Renal cortex interstitium (tissue), 11 donors: ENCODE measurements at regions not wholly inside any gene's neighbourhood (a gene's known extent, or its start where the extent isn't known, plus 50 kb on each side); places are given as distances from the start of the nearest gene placed in this dataset.
A peak's percentile ranks its signal among the peaks of the same experiment; 100 is the strongest.

Experiments used
- DNase-seq, 11 donors: peaks; one replicate each; pipeline ENCODE4 v3.0.0-alpha.2; 2013; ENCODE audit warnings: low read depth in 9 of 11, low spot score in 4 of 11; ENCODE audit errors: extremely low read depth in 1 of 11

DNA sequence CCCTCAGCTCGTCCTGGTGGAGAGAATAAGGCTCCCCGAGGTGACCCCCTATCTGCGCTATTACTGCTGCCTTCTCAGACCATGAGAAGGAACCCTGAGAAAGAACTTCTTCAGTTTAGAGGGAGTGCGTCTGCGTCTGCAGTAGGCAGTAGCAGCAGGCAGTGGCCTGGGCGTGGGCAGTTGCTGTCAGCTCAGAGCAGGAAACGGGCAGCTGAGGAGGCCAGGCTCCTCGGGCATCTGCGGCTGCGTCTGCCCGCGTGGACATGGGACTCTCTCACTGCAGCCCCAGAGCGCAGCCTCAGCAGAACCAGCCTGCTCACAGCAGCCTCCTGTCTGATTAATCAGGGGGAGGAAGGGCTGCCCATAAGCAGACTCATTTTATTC, 49.8 kb upstream of the FCN1 start:
- DNase-seq: no peak

DNA sequence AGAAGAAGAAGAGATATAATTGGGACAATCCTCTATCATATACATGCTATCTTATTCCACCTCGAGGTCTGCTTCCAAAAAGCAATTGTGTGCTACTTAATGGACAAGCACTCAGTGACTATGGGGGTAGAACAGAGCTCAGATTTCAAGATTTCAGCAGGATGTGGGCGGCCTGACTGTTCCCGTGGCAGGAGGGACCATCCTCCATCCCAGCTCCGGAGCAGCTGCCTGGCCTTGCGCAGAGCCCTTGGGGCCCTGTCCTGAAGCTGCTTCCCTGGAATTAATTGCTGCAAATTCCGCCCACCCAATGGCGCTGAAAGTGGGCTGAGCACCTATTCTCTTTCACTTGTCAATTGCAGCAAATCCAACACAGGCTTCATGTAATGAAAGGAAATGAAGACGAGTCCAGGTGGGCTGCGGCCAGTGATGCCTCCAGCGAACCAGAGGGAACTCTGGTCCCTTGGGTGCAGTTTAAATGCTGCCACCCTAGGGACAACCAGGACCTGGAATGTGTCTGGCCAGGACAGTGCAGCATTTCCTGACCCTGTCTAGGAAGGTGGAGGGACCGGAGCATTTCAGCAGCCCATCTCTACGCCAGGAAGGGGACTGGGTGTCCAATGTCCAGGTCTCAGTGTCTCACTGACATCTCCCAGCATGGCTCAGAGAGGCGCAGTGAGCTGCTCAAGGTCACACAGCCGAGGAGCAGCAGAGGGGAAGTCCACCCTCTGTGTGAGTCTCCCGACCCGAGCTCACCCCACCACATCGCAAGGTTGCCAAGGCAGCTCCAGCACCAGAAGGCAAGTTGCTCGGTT, 50.5 kb upstream of the FCN1 start:
- DNase-seq: peak in 10 of 11 donors; percentile 48 to 79 (median 58)

DNA sequence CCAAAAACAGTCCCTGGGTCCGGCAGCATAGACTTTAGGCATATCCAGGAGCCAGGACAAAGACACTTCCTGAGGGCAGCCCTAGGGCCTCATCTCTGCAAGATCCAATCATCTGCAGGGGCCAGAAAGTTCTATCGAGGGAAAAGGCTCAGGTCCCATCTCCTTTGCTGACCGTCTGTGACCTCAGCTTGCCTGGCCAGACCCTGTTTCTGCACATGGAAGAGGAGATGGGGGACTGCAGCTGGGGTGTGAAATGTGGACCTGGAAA, 51.0 kb upstream of the FCN1 start:
- DNase-seq: no peak

DNA sequence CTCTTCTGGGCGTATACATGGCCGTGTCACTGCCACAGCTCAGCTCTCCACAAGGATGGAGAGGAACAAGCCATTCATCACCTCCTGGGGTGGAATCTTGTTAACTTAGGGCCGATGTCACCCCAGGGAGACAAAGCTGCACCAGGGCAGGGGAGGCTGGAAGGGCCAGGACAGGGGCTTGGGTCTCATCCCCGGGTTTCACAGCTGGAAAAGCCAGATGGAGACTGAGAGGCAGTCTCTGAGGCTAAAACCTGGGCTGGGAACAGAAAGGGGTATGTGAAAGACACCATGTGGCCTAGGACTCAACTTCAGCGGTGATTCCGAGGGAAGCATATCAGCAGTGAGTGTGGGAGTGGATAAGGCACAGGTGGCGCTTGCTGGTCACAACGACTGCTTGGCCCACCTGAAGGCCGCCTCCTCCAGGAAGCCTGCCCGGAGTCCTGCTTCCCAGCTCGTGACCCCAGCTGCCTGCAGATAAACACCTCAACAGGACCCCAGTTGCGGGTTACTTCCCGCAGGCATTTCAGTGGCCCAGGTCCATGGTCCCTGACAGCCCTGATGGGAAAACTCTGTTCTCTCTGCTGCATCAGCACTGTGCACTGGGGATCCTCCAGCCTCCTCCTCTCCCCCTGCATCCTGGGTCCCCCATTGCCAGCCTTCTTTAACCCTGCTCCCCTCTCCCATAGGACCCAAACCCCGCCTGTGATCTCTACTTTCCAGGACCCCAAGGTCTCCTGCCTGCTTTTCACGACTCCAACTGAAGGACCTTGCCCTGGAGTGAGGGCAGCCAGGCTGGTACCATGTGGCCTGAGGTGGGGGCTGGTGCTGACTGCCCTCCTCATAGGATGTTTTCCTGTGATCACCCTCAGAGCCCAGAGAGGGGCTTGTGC, 51.7 kb upstream of the FCN1 start:
- DNase-seq: no peak

DNA sequence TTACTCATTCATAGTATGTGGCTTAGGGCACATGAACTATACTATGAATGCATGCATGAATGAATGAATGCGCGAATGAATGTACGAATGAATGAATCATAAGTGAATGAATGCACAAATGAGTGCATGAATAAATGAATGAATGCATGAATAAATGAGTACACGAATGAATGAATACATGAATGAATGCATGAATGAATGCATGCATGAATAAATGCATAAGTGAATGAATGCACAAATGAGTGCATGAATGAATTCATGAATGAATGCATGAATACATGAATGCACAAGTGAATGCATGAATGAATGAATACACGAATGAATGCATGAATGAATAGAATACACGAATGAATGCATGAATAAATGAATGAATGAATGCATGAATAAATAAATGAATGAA, 52.5 kb upstream of the FCN1 start:
- no peak for DNase-seq

DNA sequence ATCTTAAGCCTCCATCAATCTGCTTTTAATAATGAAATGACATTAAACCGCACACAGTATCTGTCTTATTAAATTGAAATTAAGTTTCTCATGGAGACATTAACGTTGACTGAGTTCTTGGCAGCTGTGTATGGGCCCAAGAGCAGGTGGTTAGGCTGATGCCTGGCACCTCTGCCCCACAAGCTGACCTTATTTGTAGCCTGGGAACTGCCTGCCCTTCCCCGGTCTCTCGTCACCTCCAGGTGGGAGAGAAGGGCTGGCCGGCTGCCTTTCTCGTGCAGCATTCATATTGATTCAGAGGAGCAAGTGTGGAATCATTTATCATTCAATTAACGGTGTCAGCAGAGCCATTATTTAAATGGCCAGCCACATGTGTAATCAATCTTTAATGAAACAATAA, 53.0 kb upstream of the FCN1 start:
- no peak for DNase-seq

DNA sequence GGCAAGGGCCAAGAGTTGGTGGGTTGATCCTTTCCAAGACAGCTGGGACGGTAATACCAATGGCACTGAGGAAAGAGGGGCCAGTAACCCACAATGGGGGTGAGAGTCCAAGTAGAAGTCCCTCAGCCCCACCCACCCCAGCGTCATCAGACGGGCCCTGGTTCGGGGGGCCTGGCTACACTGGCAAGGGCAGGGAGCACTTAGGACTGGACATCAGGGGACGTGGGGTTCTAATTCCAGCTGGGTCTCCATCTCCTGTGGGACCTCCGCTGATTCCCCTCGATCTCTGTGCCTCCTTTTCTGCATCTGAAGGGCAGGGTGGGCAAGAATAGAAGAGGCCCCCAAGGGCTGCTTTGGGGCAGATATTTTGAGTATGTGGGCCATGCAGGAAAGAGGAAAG, 53.5 kb upstream of the FCN1 start:
- DNase-seq: no peak

DNA sequence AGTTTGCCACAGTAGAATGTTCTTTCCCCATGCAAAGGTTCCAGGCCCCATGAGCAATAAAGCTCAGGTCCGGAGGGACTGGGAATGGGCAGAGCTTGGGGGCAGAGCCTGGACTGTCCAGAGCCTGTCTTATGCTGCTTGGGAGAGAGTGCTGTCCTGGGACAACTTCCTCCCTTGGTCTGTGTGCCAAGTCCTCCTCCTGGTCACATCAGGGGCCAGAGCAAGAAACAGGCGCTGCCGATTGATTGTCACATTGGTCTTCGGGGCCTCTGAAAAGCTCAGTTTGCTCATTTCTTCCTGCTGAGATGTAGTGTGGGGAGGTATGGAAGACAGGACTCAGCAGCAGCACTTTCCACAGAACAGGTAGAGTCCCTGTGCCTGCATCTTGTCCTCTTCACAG, 54.0 kb upstream of the FCN1 start:
- no peak for DNase-seq

DNA sequence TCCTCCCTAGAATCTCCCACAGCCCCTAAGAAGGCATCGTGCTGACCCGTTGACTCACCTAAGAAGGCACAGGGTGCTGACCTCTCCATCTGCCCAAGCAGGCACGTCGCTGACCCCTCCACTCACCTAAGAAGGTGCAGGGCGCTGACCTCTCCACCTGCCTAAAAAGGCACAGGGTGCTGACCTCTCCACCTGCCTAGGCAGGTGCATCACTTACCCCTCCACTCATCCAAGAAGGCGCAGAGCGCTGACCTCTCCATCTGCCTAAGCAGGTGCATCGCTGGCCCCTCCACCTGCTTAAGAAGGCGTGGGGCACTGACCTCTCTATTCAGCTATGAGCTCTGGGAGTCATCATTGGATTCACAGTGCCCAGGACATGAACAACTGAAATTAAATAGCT, 54.4 kb upstream of the FCN1 start:
- no peak for DNase-seq

DNA sequence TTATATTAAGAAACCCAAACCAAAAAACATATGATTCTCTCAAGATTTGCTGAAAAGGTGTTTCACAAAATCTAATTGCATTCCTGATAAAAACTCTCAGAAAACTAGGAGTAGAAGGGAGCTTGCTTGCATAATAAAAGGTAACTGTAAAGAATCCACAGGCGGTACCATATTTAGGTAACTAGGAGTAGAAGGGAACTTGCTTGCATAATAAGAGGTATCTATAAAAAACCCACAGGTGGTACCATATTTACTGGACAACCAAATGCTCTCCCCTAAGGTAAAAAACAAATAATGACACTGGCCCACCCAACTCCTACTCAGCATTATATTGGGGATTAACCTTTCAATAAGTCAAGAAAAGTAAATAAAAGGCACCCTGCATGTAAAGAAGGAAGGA, 57.5 kb upstream of the FCN1 start:
- no peak for DNase-seq

DNA sequence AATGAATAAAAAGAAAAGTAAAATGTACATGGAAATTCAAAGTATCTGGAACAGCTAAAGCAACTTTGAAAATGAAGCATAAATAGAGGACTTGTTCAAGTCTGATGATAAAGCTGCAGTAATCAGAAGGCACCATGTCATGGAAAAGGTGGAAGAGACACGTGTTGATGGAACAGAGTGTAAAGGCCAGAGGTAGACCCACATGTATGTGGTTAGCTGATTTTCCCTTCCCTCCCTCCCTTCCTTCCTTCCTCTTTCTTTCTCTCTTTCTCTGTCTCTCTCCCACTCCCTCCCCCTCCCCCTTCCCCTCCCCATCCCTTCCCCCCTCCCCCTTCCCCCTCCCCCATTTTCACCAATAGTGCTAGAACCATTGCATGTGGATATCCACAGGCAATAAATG, 58.7 kb upstream of the FCN1 start:
- no peak for DNase-seq

DNA sequence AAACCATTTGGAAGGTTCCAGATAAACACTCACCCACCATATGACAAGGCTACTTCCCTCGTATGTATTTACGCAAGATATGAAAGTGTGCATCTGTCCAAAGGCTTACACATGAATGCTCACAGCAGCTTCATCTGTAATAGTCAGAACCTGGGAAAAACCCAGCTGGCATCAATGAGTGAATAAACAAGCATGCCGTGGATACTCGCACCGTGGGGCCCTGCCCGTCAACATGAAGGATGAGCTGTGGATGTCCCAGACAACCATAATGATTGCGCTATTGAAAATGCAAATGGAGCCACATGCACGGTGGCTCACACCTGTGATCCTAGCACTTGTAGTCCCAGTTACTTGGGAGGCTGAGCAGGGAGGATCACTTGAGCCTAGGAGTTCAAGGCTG, 60.6 kb upstream of the FCN1 start:
- DNase-seq: no peak

DNA sequence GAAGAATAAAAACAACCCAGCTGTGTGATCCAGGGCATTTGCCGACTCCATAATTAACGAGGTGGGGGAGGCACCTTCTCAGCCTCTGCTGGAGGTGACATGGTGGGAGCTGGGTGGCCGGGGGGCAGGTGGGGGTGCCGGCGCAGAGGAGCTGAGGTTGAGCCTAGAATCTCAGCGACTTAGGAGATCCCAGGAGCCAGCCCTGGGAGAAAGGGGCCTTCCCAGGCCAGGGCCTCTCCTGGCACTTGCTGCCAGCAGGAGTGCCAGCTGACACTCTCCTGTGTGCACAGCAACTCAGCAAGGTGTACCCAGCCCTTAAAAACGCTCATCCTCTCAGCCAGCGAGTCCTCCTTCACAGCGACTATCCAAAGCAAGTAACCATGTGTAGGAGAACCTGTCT, 62.8 kb upstream of the FCN1 start:
- DNase-seq: no peak

DNA sequence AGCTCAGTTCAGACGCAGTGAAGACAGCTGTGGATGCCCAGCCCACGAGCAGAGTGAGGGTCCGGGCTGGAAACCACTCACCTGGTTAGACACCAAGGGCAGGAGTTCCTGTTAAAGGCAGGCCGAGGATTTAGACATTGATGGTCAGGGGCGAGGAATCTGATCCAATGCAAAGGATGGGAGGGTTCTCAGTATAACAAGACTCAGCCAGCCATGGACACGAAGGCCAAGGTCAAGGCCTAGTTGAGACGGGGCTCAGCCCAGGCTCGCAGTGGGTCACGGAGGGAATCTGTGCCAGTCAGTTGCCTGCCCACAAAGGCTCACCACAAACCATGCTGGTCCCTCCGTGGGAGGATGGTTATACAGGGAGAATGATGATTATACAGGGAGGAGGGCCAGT, 63.3 kb upstream of the FCN1 start:
- no peak for DNase-seq

DNA sequence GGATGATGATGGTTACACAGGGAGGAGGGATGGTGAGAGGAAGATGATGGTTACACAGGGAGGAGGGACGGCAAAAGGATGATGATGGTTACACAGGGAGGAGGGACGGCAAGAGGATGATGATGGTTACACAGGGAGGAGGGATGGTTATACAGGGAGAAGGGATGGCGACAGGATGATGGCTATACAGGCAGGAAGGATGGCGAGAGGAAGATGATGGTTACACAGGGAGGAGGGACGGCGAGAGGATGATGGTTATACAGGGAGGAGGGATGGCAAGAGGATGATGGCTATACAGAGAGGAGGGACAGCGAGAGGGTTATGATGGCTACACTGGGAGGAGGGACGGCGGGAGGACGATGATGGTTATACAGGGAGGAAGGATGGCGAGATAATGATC, 64.1 kb upstream of the FCN1 start:
- DNase-seq: no peak

DNA sequence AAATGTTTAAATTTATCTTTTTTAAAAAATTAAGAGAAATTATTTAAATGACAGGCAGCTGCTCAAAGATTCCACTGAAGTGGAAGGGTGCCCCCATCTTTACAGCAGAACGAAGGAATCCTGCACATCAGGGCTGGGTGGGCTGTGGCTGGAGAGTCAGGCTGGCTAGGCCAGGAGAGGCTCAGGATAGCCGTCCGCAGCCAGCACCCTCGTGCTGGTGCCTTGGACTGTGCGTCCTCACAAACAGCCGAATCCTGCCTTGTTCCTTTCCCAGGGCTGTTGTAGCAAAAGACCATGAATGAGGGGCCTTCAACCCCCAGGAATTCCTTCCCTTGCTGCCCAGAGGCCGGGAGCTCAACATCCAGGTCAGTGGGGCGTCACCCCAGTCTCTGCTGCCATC, 64.6 kb upstream of the FCN1 start:
- DNase-seq: no peak

DNA sequence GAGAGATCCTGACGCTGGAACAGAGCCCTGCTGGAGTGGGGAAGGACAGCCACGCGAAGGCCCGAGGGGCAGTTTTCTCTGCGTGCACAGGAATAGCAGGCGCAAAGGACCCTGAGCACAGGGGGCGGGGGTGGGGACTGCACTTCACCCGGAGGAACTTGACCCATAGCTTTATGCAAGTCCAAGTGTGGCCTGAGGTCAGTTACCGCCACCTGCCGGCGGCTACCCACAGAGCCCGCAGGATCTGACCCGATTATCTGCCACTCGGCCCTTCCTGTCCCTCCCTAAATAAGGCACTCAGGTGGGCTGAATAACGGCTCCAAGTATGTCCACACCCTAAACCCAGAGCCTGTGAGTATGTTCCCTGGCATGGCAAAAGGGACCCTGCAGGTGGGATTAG, 65.4 kb upstream of the FCN1 start:
- no peak for DNase-seq

DNA sequence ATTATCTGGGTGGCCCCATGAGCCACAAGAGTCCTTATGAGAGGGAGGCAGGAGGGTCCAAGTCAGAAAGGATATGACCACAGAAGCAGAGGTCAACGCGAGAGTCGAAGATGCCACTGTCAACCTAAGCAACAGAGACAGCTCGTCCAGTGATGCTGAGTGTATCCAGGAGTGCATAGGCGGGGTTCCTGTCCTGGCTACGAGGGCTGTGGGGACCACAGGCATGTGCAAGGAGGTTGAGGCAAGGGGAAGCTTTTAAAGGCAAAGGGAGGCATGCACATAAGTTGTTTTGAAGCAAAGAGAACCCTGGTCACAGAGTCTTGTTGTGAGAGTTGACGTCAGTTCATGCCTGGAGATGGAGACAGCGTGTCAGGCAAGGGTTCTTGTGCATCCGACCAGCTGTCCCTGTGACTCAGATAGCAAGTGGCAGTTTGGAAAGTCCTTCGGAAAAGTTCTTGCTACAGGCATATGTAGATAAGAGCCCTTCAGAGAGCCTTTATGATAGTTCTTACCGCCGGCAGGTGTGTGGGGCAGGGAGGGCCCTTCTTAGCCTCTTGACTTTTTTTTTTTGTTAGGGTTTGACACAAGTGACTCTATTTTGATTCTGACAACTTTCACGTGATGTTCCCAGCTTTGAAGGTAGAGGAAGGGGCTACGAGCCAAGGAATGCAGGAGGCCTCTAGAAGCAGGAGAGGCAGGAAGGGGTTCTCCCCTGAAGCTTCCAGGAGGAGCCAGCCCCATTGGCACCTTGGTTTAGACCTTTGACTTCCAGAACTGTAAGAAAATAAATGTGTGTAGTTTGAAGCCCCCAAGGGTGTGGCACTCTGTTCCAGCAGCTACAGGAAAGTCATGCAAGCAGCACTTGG, 66.0 kb upstream of the FCN1 start:
- DNase-seq: no peak

DNA sequence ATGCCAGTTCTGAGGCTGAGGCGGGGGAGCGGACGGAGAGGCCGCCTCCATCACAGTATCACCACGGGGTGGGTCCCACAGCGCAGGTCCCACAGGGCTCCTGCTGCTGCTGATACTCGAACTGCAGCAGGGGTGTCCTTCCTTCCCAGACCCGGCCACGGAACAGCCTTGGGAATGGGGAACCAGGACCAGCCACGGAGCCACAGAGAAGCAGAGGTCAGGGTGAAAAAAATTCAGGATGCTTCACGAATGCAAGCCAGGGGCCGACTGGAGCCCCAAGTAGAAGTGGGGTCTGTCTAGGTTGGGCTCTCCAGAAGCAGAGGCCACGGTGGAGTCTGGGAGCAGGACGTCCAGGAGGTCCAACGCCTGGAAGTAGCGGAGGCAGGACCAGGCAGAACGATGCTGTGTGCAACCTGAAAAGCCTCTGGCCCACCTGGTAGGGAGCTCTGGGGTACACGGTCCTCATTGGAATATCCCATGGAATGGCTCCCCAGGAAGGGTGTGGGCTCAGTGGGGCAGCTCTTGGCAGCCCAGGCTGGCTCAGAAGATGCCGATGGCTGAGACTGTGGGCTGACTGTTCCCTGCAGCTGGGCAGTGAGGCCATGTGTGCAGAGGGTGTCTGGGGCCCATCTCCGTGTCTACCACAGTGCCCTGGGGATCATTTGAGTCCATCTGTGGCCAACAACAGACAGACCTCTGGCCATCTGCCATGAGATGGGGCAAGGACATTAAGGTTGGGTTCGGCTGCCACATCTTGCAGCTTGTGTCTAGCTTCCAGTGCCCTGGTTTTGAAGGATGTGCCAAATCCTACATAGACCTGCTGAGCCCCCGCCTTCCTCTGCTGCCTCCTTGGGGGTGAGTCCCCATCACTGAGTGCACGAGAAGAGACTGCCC, 66.9 kb upstream of the FCN1 start:
- no peak for DNase-seq
